Hematopoietic multipotent progenitor cell treated with erythropoietin and hydrocortisone succinate and interleukin-3 and kit ligand, for 15 days (in vitro differentiated cells): ENCODE measurements at regions not wholly inside any gene's neighbourhood (a gene's known extent, or its start where the extent isn't known, plus 50 kb on each side); places are given as distances from the start of the nearest gene placed in this dataset.
A peak's percentile ranks its signal among the peaks of the same experiment; 100 is the strongest.

Experiments used
- DNase-seq: peaks from one replicate; pipeline ENCODE4 v3.0.0-alpha.2; 2015; ENCODE audit warnings: low spot score

DNA sequence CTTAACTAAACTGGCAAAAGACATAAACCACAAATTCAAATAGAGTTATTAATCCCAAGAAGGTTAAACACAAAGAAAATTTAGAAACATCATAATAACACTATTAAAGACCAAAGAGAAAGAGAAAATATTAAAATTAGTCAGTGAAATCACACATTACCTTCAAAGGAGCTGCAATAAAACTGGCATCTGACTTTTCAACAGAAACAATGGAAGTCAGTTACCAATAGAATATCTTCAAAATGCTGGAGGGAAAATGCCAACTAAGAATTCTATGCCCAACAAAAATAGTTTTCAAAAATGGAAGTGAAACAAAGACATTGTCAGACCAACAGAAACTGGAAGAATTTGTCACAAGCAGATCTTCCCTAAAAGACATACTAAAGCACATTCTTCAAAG lies 68.7 kb upstream of the RNF7 start:
- DNase-seq, result no peak

DNA sequence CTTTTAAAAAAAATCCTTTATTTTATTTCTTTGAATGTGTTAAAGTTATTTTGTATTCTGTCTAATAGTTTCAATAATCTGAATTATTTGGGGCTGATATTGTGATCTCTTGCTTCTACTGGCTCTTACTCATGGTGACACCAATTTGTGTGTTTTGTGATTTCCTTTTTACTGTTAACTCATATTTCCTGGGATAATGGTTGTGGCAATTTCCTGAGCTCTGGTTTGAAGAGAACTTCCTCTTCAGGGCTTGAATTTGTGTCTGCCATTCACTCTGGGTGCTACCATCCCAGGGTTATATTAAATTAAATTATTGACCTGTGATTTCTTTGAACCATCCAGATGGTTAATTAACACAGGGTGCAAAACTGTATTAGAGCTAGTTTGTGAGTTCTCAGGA lies 60.4 kb upstream of the RNF7 start:
- no peak for DNase-seq

DNA sequence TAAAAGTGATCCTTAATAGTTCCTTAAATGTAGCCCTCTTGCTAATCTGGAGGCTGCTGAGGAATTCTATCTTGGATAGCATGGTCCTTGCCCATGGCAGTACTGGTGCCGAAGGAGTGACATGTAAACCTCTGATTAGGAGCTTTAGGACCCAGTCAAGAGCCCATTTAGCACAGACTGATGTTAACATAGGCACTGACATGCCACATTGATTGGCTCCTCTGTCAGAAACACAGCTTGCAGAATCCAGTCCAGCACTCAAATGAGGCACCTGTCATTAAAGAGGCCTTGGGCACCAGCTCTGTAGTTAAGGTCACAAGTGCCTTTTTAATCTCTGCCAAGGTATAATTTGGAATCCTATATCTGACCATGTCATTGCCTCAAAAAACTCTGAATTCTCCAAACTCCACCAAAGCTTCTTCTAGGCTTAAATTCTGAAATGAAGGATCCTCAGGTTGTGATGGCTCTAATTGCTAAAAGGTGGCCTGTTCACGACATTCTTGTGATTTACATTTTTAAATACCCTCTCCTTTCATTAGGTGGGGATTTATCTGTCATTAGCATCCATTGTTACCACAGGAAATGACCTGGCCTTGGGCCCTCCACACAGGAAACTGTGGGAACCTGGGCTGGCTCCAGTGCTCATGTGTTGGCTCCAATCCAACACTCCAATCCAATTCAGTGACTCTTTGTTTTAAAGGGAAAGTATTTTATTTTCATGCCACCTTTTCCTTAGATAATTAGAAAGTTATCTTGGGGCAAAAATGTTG lies 57.3 kb upstream of the RNF7 start:
- DNase-seq, result no peak

DNA sequence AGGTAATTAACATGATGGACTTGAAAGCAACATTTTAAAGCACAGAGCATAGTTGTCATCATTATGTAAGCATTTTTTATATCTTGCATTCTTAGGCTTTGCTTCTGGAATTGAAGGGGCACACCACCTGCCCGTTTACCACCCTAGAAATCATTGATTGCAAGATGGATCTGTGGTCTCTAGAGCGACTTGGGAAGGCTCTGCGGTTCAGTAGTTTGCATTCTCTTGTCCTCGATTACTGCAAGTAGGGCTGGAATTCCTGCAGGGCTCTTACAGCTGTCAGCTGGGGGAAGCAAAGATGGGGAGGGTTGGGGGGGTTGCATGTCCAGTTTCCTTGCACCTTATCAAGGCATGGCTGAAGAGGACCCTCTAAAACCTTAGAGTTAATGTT lies 56.7 kb upstream of the RNF7 start:
- no peak for DNase-seq

DNA sequence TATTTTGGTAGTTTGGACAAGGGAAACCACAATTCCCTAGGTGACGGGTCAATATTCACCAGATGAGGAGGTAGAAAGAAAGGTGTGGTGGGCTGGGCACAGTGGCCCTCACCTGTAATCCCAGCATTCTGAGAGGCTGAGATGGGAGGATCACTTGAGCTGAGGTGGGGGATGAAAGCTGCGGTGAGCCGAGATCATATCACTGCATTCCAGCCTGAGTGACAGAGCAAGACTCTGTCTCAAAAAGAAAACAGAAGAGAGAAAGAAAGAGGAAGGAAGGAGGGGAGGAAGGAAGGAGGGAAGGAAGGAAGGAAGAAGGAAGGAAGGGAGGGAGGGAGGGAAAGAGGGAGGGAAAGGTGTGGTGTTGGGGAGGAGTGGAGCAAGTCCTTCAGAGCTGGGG lies 56.1 kb upstream of the RNF7 start:
- no peak for DNase-seq

DNA sequence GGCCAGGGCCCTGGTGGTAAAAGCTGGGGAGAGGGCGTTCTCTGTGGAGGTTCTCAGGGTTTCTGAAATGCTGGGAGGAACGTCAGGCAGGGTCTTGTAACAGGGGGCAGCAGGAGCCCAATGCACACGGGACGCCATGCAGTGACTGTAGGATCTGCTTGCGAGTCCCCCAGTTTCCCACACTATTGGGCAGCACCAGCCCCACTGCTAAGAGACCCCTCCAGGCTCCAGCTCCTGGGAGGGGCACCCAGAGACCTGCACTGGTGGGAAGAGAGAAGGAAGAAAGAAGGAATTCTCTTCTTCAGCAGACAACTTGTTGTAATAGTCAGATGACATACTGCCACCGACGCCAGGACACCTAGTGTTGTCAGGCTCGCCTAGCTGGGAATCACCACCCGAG lies 55.2 kb upstream of the RNF7 start:
- DNase-seq, result no peak

DNA sequence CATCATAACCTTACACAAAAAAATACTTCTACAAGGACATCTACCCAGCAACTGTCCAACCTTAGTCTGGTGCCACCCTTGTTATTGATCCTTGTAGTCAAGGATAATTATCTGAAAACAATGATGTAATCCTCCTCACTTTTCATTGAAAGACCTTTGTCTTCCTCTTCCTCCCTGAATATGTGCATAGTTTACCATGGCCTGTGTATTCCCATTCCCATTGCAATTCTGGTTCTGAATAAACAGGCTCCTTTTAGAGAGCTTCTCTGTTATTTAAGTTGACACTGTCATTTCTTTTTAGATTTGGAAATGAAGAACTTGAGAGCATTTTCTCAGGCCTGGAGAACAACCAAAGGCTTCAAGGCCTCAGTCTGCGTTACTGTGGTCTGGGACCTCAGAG lies 53.3 kb upstream of the RNF7 start:
- no peak for DNase-seq

DNA sequence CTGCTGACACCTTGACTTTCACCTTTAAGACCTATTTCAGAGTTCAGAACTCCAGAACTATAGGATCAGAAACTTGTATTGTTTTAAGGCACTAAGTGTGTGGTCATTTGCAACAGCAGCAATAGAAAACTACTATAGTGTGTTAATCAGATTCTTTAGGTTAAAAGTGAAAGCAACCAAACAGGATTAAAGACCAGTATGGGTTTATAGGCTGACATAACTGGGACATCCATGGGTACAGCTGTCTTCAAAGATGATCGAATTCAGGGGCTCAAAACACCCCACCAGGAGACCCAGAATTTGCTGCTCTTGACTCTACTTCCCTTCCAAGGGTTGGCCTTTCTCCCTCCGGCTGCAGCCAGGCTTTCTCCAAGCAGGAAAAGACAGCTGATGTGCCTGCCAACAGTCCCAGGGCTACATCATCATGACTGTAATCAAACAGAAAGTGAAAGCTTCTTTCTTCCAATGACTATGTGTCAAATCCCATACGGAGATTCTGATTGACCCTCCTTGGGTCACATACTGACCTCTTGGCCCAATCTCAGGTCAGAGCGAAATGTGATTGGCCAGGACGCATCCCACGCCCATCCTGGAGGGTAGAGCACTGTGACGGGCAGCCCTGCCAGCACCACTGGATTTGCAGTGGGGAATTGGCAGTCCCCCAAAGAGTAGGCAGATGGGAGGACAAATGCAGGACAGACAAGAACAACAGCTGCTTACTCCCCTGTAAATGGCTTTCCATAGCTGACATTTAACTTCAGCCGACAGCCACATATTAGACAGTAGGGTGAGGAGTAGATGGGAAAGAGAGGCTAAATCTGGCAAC lies 51.4 kb upstream of the RNF7 start:
- peak; percentile 16 for DNase-seq
